Stimulated activated CD8-positive, alpha-beta memory T cell treated with anti-CD3 and anti-CD28 coated beads, Interleukin-7, amount 100 ng/mL, for 4 hours (primary cell): ENCODE measurements at regions not wholly inside any gene's neighbourhood (a gene's known extent, or its start where the extent isn't known, plus 50 kb on each side); places are given as distances from the start of the nearest gene placed in this dataset.
"Not testable (repeated sequence)": the region's sequence is repeated elsewhere in the genome, so short reads cannot be mapped to it uniquely, and the experiment has no call there.

Source experiments
- DNase-seq, 2 donors: peaks; one replicate each; pipeline ENCODE4 v3.0.0-alpha.2; 2020; ENCODE audit warnings: low read depth in 2 of 2

- DNase-seq, result no peak
These were observed 51.7 kb downstream of the FAM50B start for GRCh38 chr6:3900744-3901336.

GRCh38 chr6:3902871-3903648 lies 53.9 kb downstream of the FAM50B start:
- DNase-seq, result no peak

GRCh38 chr6:3904518-3904917 lies 55.3 kb downstream of the FAM50B start:
- DNase-seq, result no peak

GRCh38 chr6:3905945-3906845 lies 57.0 kb downstream of the FAM50B start:
- DNase-seq, result no peak

DNA sequence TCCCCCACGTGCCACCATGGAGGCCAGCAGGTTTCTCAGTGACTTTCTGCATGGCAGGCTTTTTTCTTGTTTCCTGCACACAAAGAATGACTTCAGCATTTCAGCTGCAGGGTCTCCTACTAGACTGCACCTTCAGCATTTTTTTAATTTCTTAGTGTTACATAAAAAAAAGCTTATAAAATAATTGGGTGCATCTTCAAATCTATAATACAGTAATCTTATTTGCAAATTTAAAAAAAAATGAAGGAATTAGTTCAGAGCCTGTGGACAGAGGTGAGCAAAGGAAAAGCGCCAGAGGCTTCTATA lies 57.6 kb downstream of the FAM50B start:
- DNase-seq, result no peak

DNA sequence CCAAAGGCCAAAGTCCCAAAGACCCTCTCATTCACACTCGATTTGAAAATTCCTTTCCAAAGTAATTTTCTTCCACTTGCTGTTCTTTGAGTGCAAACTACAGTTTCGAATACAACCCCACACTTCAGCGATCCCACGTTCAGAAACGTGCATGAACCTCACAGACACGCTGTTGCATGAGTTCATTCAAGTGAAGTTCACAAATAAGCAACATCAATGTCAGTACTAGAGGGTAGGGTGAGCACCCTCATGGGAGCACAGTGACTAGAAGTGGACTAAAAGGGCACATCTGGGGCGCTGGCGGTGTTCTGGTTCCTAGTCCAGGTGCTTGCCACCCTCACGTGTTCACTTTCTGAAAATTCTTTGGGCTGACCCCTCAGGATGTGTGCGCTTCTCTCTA lies 59.0 kb downstream of the FAM50B start:
- no peak for DNase-seq

DNA sequence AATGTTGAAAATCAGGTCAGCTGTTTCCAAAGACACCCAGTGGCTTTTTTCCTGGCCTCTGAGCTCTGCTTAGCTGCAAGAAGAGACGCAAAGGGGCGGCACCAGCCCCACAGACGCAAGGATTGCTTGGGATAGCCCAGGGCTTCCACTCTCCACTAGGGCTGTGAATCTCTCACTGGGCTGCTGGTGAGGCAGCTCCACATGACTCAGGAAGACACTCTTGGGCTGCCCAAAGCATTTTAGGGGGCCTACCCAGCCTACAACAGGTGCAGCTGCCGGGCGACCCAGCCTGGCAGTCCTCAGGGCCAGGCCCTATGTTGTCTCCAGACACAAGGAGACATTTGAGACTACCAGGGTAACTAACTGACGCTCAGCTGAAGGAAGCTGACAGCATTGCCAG lies 59.8 kb downstream of the FAM50B start:
- no peak for DNase-seq

- DNase-seq, result no peak
These were observed 61.0 kb downstream of the FAM50B start for GRCh38 chr6:3910106-3910663.

DNA sequence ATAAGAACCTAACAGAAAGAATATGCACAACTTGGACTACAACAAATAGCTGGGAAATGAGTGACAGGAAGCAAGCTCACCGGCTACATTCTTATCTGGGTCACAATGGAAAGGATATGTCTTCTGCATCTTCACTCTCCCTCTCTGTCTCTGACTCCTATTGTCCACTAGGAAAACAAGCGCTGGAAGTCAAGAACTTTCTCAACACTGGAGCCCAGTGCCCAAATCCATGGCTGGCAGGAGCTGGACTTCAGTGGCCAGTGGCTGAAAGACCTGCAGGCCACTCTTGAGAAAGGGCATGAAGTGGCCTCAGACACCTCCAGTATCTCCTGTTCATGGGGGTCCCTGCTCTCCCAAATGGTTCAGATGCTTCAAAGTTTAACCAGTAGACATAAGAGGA lies 62.0 kb downstream of the FAM50B start:
- no peak for DNase-seq

DNA sequence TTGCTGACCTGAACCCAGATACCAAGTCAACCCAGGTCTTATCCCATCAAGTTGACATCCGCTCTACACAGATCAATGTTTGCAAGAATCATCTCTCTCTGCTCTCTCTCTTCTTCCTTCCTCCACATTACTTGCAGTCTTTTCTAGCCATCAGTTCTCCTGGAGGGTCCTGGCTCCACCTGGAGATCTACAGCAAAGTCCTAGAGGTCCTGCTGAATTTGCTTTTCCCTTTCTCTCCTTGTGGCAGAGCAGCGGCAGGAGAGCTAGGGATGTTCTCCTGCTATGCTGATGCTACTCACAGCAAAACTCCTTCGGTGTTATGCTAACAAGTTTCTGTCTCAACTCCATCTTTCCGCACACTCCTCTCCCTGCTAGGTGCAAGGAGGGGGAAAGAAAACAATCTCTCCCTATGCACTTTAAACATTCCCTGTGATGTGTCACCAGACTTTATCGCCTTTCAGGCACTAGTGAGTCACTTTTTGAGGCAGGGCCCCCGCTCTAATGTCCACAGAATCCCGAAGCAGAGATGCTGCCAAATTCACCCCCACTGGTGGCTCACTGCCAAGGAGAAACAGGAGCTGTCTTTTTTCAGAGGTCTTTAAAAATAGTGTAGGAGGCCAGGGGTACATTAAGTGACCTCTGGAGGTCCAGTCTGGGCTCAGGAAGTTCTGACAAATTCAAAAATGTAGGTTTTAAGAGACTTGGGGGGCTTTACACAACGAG lies 62.6 kb downstream of the FAM50B start:
- no peak for DNase-seq

DNA sequence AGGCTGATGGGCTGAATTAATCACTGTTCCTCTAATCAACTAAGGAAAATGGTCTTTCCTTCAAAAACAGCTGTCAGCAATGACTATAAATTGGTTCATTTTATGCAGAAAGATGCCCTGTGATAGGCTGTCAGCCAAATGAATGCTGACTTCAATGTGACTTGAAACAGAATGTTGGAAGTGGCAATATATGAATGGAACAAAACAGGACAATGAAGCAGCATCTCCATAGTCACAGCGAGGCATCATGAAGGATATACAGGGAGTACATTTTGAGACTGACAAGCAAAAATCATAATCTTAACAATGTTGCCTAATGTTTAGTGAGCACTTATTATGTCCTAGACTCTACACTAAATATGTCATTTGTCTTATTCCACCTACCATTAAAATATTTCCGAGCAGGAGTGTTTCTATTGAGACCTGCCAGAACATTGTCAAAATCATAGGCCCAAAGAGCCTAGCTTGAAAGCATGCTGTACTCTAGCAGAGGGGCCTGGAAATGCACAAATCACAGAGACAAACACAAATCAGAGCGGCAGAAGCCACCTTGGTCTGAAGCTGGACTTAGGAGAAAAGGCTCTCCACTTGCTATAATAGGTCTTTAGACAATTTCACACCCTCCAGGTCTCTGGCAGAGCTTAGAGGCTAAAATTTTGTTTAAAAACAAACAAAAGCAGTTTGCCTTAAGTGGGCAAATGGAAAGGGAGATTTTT lies 63.3 kb downstream of the FAM50B start:
- DNase-seq, result no peak

GRCh38 chr6:3913077-3913957 lies 64.1 kb downstream of the FAM50B start:
- no peak for DNase-seq

- no peak for DNase-seq
These were observed 64.8 kb downstream of the FAM50B start for GRCh38 chr6:3913958-3914337.

GRCh38 chr6:3915076-3915791 lies 66.1 kb downstream of the FAM50B start:
- DNase-seq, result peak in 1 of 2 donors; percentile 2

- no peak for DNase-seq
These were observed 67.0 kb downstream of the FAM50B start for GRCh38 chr6:3916211-3916610.

DNA sequence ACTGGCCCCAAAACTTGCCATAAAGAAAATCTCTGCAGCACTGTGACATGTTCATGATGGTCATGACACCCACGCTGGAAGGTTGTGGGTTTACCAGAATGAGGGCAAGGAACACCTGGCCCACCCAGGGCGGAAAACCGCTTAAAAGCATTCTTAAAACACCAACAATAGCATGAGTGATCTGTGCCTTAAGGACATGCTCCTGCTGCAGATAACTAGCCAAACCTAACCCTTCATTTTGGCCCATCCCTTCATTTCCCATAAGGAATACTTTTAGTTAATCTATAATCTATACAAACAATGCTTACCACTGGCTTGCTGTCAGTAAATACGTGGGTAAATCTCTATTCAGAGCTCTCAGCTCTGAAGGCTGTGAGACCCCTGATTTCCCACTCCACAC lies 67.6 kb downstream of the FAM50B start:
- not testable (repeated sequence) for DNase-seq

GRCh38 chr6:3918469-3918868 lies 69.3 kb downstream of the FAM50B start:
- DNase-seq, result no peak

DNA sequence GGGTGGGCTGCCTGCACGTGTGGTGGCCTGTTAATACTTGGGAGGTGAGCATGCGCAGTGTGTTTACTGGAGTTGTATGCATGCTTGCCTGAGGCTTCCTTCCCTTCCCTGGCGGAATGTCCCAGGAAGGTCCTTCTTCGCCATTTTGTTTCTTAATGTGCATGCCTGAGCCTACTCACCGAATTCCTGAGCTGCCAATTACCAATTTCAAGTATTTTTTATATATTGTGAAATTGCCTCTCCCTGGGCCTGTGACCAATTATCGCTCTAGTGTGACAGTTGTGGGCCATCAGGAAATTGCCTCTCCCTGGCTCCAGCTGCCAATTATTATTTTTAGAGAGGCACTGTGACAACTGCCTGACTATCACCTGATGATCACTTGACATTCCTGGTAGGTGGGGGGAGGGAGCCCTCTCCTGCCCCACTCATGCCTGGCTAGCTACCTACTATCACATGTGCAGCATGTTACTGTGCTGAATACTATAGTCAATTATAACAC lies 70.0 kb downstream of the FAM50B start:
- no peak for DNase-seq

- DNase-seq, result no peak
These were observed 70.7 kb downstream of the FAM50B start for GRCh38 chr6:3919849-3920248.
